Uterus (tissue), 2 donors: ENCODE measurements at regions not wholly inside any gene's neighbourhood (a gene's known extent, or its start where the extent isn't known, plus 50 kb on each side); places are given as distances from the start of the nearest gene placed in this dataset.

ENCODE experiments used
- CTCF ChIP-seq, 4 experiments: fragments of 200-600 bp in 2 of 4; fragments of 450-650 bp in 2 of 4; sonication (generic) in 2 of 4; IDR thresholded peaks; one replicate each; pipeline ENCODE4 v1.5.1; 2016 to 2019; ENCODE audit warnings: antibody characterized with exemption in 4 of 4, mild to moderate bottlenecking in 2 of 4, moderate library complexity in 1 of 4
- POLR2A ChIP-seq, 2 donors: fragments of 450-650 bp; IDR thresholded peaks; one replicate each; pipeline ENCODE4 v1.6.1; 2016; ENCODE audit warnings: antibody characterized with exemption in 2 of 2, mild to moderate bottlenecking in 1 of 2, moderate library complexity in 1 of 2

- TF ChIP-seq CTCF (IDR thresholded peaks at IDR 0.05) (no peak), POLR2A (IDR thresholded peaks at IDR 0.05) (no peak)
Observed at GRCh38 chr19:30699871-30700280, 327.7 kb downstream of the ZNF536 start.
